Activated CD4-positive, alpha-beta T cell treated with anti-CD3 and anti-CD28 coated beads for 36 hours (primary cell): ENCODE measurements at regions not wholly inside any gene's neighbourhood (a gene's known extent, or its start where the extent isn't known, plus 50 kb on each side); places are given as distances from the start of the nearest gene placed in this dataset.
"Not testable (repeated sequence)": the region's sequence is repeated elsewhere in the genome, so short reads cannot be mapped to it uniquely, and the experiment has no call there.

Experiments
- ATAC-seq: fragments of 200-7000 bp; cut with Tn5 transposase; one replicate; pipeline ENCODE4 v1.10.0; 2021; ENCODE audit warnings: mild to moderate bottlenecking, moderate library complexity
- CTCF ChIA-PET: fragments of 350-600 bp; sonication (Branson Sonifier 250); formaldehyde crosslinking; loops from one replicate; lab custom pipeline; 2021; ENCODE audit warnings: antibody characterized with exemption; lab: Charles Lee
- POLR2A ChIA-PET: fragments of 350-600 bp; sonication (Branson Sonifier 250); formaldehyde crosslinking; loops from one replicate; lab custom pipeline; 2021; ENCODE audit warnings: antibody characterized with exemption, inconsistent platforms; lab: Charles Lee
- DNase-seq: peaks from one replicate; pipeline ENCODE4 v3.0.0-alpha.2; 2020
- H3K27ac Mint-ChIP-seq: one replicate; pipeline ENCODE4 v1.8.0; 2021; ENCODE audit warnings: mixed read lengths
- H3K27me3 Mint-ChIP-seq: one replicate; pipeline ENCODE4 v1.8.0; 2021; ENCODE audit warnings: mixed read lengths
- H3K36me3 Mint-ChIP-seq: one replicate; pipeline ENCODE4 v1.8.0; 2021; ENCODE audit warnings: low read depth, mixed read lengths
- H3K4me1 Mint-ChIP-seq: one replicate; pipeline ENCODE4 v1.8.0; 2021; ENCODE audit warnings: mixed read lengths
- H3K4me3 Mint-ChIP-seq: one replicate; pipeline ENCODE4 v1.8.0; 2021; ENCODE audit warnings: mild to moderate bottlenecking, moderate library complexity, mixed read lengths
- H3K9me3 Mint-ChIP-seq: one replicate; pipeline ENCODE4 v1.8.0; 2021; ENCODE audit warnings: low read depth, mixed read lengths
- intact Hi-C, 2 experiments: fragments of 100-400 bp; cut with DNase I in 1 of 2; cut with micrococcal nuclease in 1 of 2; formaldehyde crosslinking; loops; one replicate each; pipeline versions ENCODE4 v1.14.2 to v1.15.1; 2022 to 2024; cut with DNase I, micrococcal nuclease

DNA sequence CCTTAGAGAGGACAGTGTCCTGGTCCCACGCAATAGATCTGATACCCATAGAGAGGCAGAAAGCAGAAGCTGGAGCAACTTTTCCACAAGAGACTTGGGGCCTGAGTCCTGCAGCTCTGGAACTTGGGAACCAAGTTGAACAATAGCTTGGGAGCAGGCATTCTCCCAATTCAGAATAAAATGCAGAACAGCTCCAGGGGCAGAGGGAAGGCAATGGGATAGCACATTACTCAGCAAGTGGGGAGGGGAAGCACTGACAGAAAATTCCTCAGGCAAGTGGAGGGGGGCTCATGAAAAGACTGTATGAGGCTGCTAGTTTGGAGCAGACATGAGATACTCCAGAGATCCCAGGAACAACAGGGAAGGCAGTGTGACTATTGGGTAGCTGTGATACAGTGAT is 513.6 kb downstream of the HINT1 start:
- no peak for ATAC-seq
- Mint-ChIP-seq H3K9me3 (no peaks in the 10 kb centered on the region), H3K36me3 (no peaks in the 10 kb centered on the region), H3K4me3 (no peak overlapping the region), H3K27ac (no peak overlapping the region), H3K27me3 (peaks cover 9% of the 10 kb centered on the region), H3K4me1 (no peaks in the 10 kb centered on the region)
- intact Hi-C loops, result no loop called here
- no peak for DNase-seq
- POLR2A ChIA-PET, result no interaction called here
- CTCF ChIA-PET, result no interaction called here

DNA sequence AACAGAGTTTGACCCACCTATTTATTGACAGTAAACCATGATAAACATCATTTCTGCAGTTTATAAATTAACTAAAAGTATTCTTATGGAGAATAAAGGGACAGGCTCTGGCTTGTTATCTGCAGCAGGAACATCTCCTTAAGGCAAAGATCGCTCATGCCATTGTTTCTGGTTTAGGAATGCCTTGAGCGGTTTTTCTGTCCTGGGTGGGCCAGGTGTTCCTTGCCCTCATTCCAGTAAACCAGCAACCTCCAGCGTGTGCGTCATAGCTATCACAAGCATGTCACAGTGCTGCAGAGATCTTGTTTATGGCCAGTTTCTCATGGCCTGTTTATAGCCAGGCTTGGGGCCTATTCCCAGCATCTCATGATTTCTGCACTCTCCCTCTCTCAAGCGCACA is 521.7 kb downstream of the HINT1 start:
- Mint-ChIP-seq H3K27ac (no peak overlapping the region), H3K4me3 (no peak overlapping the region), H3K27me3 (peaks cover 4% of the 10 kb centered on the region), H3K36me3 (no peaks in the 10 kb centered on the region), H3K9me3 (peaks cover 4% of the 10 kb centered on the region), H3K4me1 (no peaks in the 10 kb centered on the region)
- ChIA-PET CTCF (no interaction called here), POLR2A (no interaction called here)
- DNase-seq (no peak), ATAC-seq (no peak)
- intact Hi-C loops, result no loop called here

DNA sequence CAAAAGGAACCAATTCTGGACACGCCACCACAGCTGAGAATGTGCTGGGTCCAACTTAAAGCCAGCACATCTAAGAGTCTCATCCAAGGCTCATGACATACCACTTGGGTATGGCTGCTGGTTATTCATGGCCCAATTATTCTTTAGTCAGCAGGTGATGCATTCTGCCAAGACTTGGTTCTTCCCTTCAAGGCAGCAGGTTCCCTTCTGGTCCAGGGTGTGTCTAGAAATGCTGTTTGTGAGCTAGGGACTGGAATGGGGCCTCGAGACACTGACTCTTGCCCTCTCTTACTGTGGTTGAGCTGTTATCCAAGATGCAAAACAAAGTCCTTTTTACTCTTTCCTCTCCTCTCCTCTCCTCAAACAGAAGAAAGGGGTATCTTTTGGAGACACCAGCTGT is 522.6 kb downstream of the HINT1 start:
- ChIA-PET CTCF (no interaction called here), POLR2A (interaction anchor here (0.5 kb wide), 1 partner anchor 569 kb away, joined by 4 read pairs; no protein-coding TSS in a partner anchor)
- intact Hi-C loops, result no loop called here
- Mint-ChIP-seq H3K9me3 (peaks cover 4% of the 10 kb centered on the region), H3K4me3 (no peak overlapping the region), H3K27ac (no peak overlapping the region), H3K36me3 (no peaks in the 10 kb centered on the region), H3K27me3 (peaks cover 4% of the 10 kb centered on the region), H3K4me1 (no peaks in the 10 kb centered on the region)
- no peak for DNase-seq
- ATAC-seq, result no peak

DNA sequence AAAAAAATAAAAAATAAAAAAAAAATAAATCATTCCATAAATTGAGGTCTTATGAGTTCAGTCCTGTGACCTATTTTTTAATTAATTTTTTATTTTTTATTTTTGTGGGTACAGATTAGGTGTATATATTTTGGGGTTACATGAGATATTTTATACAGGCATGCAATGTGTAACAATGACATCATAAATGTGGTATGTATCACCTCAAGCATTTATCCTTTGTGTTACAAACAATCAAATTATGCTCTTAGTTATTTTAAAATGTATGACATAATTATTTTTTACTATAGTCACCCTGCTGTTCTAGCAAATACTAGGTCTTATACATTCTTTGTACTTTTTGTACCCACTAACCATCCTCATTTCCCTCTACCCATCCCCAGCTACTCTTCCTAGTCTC is 537.9 kb downstream of the HINT1 start:
- intact Hi-C loops, result no loop called here
- POLR2A ChIA-PET, result no interaction called here
- Mint-ChIP-seq H3K9me3 (peaks cover 9% of the 10 kb centered on the region), H3K27me3 (peaks cover 1% of the 10 kb centered on the region), H3K36me3 (no peaks in the 10 kb centered on the region), H3K4me3 (no peak overlapping the region), H3K27ac (no peak overlapping the region), H3K4me1 (no peaks in the 10 kb centered on the region)
- ATAC-seq, result no peak
- CTCF ChIA-PET, result no interaction called here
- DNase-seq, result no peak

DNA sequence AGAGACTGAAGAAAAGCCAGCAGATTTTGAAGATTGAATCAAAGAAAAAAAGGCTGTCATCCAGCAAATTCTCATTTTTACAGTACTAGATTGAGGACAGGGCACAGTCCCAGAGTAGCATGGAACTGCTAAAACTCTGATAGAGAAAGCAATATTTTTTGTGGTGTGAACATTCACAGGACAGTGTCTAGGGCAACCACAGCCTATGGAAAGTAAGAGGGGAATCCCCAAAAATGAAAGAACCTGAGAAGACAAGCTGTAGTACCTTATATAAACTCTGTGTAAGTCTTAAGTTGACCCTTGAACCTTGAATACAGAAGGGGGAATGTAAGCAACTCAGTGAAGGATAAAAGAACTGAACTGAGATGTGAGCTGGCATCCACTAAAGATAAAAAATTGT is 540.3 kb downstream of the HINT1 start:
- Mint-ChIP-seq H3K27me3 (no peaks in the 10 kb centered on the region), H3K4me3 (no peak overlapping the region), H3K4me1 (no peaks in the 10 kb centered on the region), H3K27ac (no peak overlapping the region), H3K9me3 (peaks cover 2% of the 10 kb centered on the region), H3K36me3 (no peaks in the 10 kb centered on the region)
- ChIA-PET CTCF (no interaction called here), POLR2A (no interaction called here)
- DNase-seq (no peak), ATAC-seq (peak; percentile 36)
- intact Hi-C loops, result no loop called here

DNA sequence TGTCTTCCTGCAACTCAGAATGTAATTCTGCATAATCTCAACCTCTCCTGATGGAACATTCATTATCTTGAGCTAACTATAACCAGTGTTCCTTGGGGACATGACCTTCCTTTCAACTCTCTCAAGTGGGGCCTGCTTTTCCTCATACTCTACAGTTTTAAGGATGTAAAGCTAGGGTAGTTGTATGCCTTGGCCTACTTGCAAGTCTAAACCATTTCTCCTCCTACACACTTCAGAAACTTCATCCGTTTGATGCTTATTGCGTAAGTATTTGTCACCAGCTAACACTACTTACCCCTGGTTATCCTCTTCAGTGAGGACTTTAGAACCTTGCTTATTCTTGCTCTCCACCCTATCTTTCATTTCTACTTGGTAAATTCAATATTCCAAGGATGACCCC is 548.9 kb downstream of the HINT1 start:
- intact Hi-C loops, result no loop called here
- Mint-ChIP-seq H3K9me3 (no peaks in the 10 kb centered on the region), H3K27me3 (peaks cover 5% of the 10 kb centered on the region), H3K4me3 (no peak overlapping the region), H3K4me1 (no peaks in the 10 kb centered on the region), H3K36me3 (no peaks in the 10 kb centered on the region), H3K27ac (no peak overlapping the region)
- ChIA-PET CTCF (no interaction called here), POLR2A (no interaction called here)
- DNase-seq (no peak), ATAC-seq (no peak)

DNA sequence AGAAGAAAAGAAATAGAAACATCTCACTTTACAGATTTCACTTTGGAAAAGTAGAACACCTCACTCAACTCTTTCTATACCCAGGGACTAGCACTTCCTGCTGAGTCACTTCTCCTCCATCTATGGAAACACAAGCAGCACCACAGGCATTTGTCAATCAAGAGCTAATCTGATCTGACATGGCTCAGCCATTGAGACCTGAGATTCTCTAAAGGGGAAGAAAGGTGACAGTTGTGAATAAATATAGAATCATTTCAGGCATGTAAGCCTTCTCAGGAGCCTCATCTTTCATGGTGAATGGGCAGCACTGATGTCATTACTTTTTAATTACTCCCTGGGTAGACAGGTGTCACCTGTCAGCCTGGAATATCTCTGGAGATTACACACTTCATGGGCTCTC is 559.8 kb downstream of the HINT1 start:
- no peak overlapping the region for H3K27ac Mint-ChIP-seq
- H3K27me3 Mint-ChIP-seq, result peaks cover 5% of the 10 kb centered on the region

DNA sequence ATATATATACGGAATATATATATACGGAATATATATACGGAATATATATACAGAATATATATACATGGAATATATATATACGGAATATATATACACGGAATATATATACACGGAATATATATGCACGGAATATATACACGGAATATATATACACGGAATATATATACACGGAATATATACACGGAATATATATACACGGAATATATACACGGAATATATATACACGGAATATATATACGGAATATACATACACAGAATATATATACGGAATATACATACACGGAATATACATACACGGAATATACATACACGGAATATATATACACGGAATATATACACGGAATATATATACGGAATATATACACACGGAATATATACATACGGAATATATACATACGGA is 568.4 kb downstream of the HINT1 start:
- ATAC-seq, CTCF ChIA-PET, H3K4me3 Mint-ChIP-seq, DNase-seq, POLR2A ChIA-PET, H3K36me3 Mint-ChIP-seq, H3K4me1 Mint-ChIP-seq, H3K27me3 Mint-ChIP-seq, H3K27ac Mint-ChIP-seq, H3K9me3 Mint-ChIP-seq, intact Hi-C loops: not testable (repeated sequence)

More for the DNA sequence above, 559.8 kb downstream of the HINT1 start:
- Mint-ChIP-seq H3K9me3 (no peaks in the 10 kb centered on the region), H3K4me1 (no peaks in the 10 kb centered on the region), H3K36me3 (no peaks in the 10 kb centered on the region), H3K4me3 (no peak overlapping the region)
- ATAC-seq (no peak), DNase-seq (no peak)
- intact Hi-C loops, result no loop called here
- ChIA-PET CTCF (no interaction called here), POLR2A (no interaction called here)

DNA sequence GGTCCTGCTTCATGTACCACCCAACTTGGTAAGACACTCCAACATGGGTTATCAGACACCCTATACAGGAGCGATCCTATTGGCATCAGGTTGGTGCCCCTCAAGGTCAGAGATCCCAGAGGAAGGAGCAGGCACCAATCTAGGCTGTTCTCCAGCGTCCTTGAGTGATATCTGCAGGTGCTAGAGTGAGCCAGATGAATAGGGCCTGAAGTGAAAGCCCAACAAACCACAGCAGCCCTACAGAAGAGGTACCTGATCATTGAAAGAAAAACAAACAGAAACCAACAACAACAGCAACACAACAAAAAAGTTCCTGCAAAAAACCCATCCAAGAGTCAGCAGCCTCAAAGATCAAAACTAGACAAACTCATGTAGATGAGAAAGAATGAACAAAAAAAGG is 584.8 kb downstream of the HINT1 start:
- ChIA-PET CTCF (no interaction called here), POLR2A (no interaction called here)
- Mint-ChIP-seq H3K27me3 (peaks cover 3% of the 10 kb centered on the region), H3K4me3 (no peak overlapping the region), H3K9me3 (no peaks in the 10 kb centered on the region), H3K36me3 (no peaks in the 10 kb centered on the region), H3K4me1 (no peaks in the 10 kb centered on the region), H3K27ac (no peak overlapping the region)
- no peak for ATAC-seq
- DNase-seq, result no peak
- intact Hi-C loops, result no loop called here

DNA sequence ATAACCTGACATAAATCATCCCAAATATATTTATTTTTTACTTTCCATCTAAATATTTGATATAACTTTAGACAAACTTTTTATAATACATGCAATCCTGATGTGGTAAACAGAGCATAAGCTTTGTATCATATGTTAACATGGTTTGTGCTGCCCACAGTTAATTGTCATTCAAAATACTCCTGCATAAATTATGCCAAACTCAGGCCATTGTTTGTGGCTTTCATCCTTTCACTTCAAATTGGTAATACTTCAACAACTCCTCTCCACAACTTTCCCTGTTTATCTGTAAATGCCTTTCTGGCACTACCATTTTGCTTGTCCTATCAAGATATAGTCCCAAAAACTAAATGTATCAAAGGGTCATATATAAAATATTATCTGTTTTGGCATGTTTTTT is 586.7 kb downstream of the HINT1 start:
- DNase-seq (no peak), ATAC-seq (no peak)
- Mint-ChIP-seq H3K4me1 (no peaks in the 10 kb centered on the region), H3K27ac (no peak overlapping the region), H3K4me3 (no peak overlapping the region), H3K9me3 (no peaks in the 10 kb centered on the region), H3K36me3 (no peaks in the 10 kb centered on the region), H3K27me3 (peaks cover 8% of the 10 kb centered on the region)
- POLR2A ChIA-PET, result no interaction called here
- intact Hi-C loops, result no loop called here
- CTCF ChIA-PET, result no interaction called here

DNA sequence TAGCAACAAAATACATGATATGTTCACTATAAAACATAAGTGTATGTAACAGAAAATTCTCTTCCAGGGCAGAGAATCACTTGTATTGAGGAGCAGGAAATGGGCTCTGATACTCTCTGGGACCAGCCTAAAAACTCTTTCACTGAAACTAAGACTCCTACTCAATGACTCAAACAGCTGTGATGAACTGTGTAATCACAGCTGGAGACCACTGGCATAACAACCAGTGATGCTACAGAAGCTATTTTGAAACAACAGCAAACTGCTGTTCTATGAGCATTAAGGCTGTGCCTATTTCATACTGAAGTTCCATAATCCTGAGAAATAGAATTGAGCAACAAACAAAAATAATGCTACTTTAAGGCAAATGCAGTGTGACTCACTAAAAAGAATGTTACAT is 594.0 kb downstream of the HINT1 start:
- Mint-ChIP-seq H3K9me3 (peaks cover under 1% of the 10 kb centered on the region), H3K4me3 (no peak overlapping the region), H3K27ac (no peak overlapping the region), H3K36me3 (no peaks in the 10 kb centered on the region), H3K4me1 (no peaks in the 10 kb centered on the region), H3K27me3 (peaks cover 7% of the 10 kb centered on the region)
- DNase-seq (no peak), ATAC-seq (no peak)
- ChIA-PET POLR2A (no interaction called here), CTCF (no interaction called here)
- intact Hi-C loops, result no loop called here

DNA sequence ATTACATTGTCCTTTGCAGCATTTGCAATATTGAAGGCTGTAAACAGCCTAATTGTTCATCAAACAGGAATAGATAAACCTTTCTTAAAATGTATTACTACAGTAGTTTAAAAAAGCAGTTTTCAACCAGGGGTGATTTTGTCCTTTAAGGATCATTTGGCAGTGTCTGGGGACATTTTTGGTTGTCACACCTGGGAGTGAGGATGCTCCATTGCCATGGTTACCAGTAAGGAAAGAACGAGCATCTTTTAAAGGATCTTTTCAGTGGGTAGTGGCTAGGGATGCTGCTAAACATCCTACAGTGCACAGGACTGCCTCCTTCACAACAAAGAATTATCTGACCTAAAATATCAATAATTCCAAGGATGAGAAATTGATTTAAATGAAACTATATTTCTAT is 596.3 kb downstream of the HINT1 start:
- no peak overlapping the region for H3K4me3 Mint-ChIP-seq
- no peaks in the 10 kb centered on the region for H3K36me3 Mint-ChIP-seq
- H3K9me3 Mint-ChIP-seq, result peaks cover 2% of the 10 kb centered on the region
- ATAC-seq, result no peak
- intact Hi-C loops, result no loop called here
- H3K27ac Mint-ChIP-seq, result no peak overlapping the region
- no peak for DNase-seq
- ChIA-PET CTCF (no interaction called here), POLR2A (no interaction called here)
- H3K4me1 Mint-ChIP-seq, result no peaks in the 10 kb centered on the region
- H3K27me3 Mint-ChIP-seq, result peaks cover 6% of the 10 kb centered on the region

DNA sequence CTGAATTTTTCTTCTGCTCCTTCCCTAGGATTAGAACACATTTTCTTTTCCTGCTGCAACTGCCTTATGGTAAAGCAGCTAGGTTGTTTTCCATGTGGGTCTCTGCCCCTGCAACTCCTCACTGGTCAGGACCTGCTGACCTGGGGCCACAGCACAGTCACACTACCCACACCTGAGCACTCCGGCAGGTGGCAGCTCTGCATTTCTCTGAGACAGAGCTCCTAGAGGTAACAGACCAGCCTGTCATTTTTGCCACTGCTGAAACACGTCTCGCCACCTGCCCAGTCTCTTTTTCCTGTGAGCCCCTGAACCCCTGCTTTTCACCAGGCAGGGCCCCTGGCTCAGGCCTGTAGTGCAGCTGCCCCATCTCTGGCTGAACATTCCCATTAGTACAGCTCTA is 609.6 kb downstream of the HINT1 start:
- CTCF ChIA-PET, result no interaction called here

More for the DNA sequence above, 609.6 kb downstream of the HINT1 start:
- DNase-seq, result no peak
- intact Hi-C loops, result no loop called here
- H3K27me3 Mint-ChIP-seq, result peaks cover 5% of the 10 kb centered on the region
- POLR2A ChIA-PET, result no interaction called here
- H3K4me3 Mint-ChIP-seq, result no peak overlapping the region
- H3K36me3 Mint-ChIP-seq, result no peaks in the 10 kb centered on the region
- no peaks in the 10 kb centered on the region for H3K4me1 Mint-ChIP-seq
- no peak for ATAC-seq
- H3K27ac Mint-ChIP-seq, result no peak overlapping the region
- peaks cover 4% of the 10 kb centered on the region for H3K9me3 Mint-ChIP-seq
